PFSK-1 (cell line): ENCODE measurements at regions not wholly inside any gene's neighbourhood (a gene's known extent, or its start where the extent isn't known, plus 50 kb on each side); places are given as distances from the start of the nearest gene placed in this dataset.

Source experiments
- FOXP2 ChIP-seq: optimal IDR thresholded peaks from 2 replicates; pipeline ENCODE3; 2011; ENCODE audit warnings: borderline replicate concordance, control low read depth, inconsistent platforms; ENCODE audit not compliant: insufficient read depth; ENCODE audit errors: extremely low read length, extremely low read depth
- POLR2AphosphoS5 ChIP-seq: IDR thresholded peaks from 2 replicates; pipeline ENCODE4 v1.6.1; 2012; ENCODE audit warnings: low read depth, mild to moderate bottlenecking, control low read depth, low read length, moderate library complexity
- REST ChIP-seq, 2 experiments: IDR thresholded peaks; 2 replicates each; pipeline versions ENCODE4 v1.6.1 to v1.8.0; 2011 to 2012; ENCODE audit warnings: low read depth in 2 of 2, low read length in 2 of 2, control low read depth in 1 of 2, inconsistent platforms in 1 of 2, mild to moderate bottlenecking in 1 of 2, moderate library complexity in 1 of 2; ENCODE audit not compliant: insufficient read depth in 1 of 2
- SIN3A ChIP-seq: IDR thresholded peaks from 2 replicates; pipeline ENCODE4 v1.6.1; 2012; ENCODE audit warnings: mild to moderate bottlenecking, low read length, moderate library complexity, borderline replicate concordance; ENCODE audit not compliant: insufficient read depth
- TAF1 ChIP-seq: IDR thresholded peaks from 2 replicates; pipeline ENCODE4 v1.6.1; 2012; ENCODE audit warnings: low read length, control low read depth, borderline replicate concordance; ENCODE audit not compliant: insufficient read depth

- TF ChIP-seq FOXP2 = no peak
- TF ChIP-seq SIN3A = no peak
- TF ChIP-seq REST (IDR thresholded peaks at IDR 0.05; ENCODE audit: insufficient read depth in 1 of 2, low read depth in 2 of 2, low read length in 2 of 2) = no peak
- TF ChIP-seq POLR2AphosphoS5 = no peak
- no peak for TF ChIP-seq TAF1
These were observed 994.9 kb downstream of the REEP3 start for GRCh38 chr10:64515970-64516699.

GRCh38 chr10:64518456-64518855 is 997.3 kb downstream of the REEP3 start:
- TF ChIP-seq FOXP2 (no peak), POLR2AphosphoS5 (no peak), TAF1 (no peak), REST (IDR thresholded peaks at IDR 0.05; ENCODE audit: insufficient read depth in 1 of 2, low read depth in 2 of 2, low read length in 2 of 2) (no peak), SIN3A (no peak)

- TF ChIP-seq SIN3A = no peak
- no peak for TF ChIP-seq REST (IDR thresholded peaks at IDR 0.05; ENCODE audit: insufficient read depth in 1 of 2, low read depth in 2 of 2, low read length in 2 of 2)
- TF ChIP-seq FOXP2 = no peak
- no peak for TF ChIP-seq TAF1
- no peak for TF ChIP-seq POLR2AphosphoS5
These were observed 998.2 kb downstream of the REEP3 start for GRCh38 chr10:64519427-64519826.

GRCh38 chr10:64519831-64520230 is 998.6 kb downstream of the REEP3 start:
- TF ChIP-seq POLR2AphosphoS5 = no peak
- no peak for TF ChIP-seq SIN3A
- no peak for TF ChIP-seq REST (IDR thresholded peaks at IDR 0.05; ENCODE audit: insufficient read depth in 1 of 2, low read depth in 2 of 2, low read length in 2 of 2)
- no peak for TF ChIP-seq TAF1
- no peak for TF ChIP-seq FOXP2
